ENCODE measurements at regions not wholly inside any gene's neighbourhood (a gene's known extent, or its start where the extent isn't known, plus 50 kb on each side); places are given as distances from the start of the nearest gene placed in this dataset.

DNA sequence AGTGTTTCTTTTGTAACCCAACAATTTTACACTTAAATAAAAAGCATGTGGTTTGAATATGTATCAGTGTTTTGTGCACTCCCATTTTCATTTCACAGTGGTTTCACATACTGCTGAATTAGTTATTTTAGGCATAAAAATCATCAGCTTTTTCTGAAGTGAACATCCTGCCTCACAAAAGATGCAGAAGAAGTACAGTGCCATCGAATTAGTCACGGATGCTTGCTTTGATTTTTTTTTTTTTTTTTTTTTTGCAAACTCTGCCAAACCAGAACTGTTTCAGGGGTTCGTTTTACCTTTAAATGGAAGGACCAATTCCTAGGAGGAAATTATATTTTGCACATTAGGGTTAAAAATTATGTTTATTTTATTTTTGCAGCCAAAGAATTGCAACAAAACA is 158.6 kb downstream of the RPS12 start:
- ATAC-seq: no peak
- TF ChIP-seq, protein P1, sequence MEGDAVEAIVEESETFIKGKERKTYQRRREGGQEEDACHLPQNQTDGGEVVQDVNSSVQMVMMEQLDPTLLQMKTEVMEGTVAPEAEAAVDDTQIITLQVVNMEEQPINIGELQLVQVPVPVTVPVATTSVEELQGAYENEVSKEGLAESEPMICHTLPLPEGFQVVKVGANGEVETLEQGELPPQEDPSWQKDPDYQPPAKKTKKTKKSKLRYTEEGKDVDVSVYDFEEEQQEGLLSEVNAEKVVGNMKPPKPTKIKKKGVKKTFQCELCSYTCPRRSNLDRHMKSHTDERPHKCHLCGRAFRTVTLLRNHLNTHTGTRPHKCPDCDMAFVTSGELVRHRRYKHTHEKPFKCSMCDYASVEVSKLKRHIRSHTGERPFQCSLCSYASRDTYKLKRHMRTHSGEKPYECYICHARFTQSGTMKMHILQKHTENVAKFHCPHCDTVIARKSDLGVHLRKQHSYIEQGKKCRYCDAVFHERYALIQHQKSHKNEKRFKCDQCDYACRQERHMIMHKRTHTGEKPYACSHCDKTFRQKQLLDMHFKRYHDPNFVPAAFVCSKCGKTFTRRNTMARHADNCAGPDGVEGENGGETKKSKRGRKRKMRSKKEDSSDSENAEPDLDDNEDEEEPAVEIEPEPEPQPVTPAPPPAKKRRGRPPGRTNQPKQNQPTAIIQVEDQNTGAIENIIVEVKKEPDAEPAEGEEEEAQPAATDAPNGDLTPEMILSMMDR (IDR thresholded peaks at IDR 0.05): no peak
- no peak overlapping the region for H3K4me3 ChIP-seq
- intact Hi-C loops (cut with DNase I, micrococcal nuclease): no loop called here
- DNase-seq: no peak
- no peaks in the 10 kb centered on the region for H3K36me3 ChIP-seq (ENCODE audit: low read depth)
- no peaks in the 10 kb centered on the region for H3K4me1 ChIP-seq (ENCODE audit: low read depth)
- no peaks in the 10 kb centered on the region for H3K9me3 ChIP-seq

DNA sequence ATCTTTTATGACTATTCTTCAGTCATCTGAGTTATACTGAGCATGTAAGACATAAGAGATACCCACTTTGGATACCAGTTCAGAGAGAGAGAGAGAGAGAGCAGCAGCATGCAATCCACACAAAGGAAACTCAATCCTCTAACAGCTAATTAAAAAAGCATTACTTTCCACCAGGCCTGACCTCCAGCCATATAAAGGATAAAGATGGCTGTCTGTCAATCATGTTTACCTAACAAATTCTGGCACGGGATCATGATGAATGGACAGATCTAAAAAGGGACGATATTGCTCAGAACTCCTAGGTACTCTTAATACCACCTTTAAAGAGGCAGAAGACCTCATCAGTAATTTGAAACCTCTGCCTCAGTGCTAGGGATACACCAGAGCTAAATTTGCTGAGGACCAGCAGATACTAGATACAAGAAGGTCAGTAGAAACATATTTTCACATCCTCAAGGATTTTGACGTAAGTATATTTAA is 159.2 kb downstream of the RPS12 start:
- DNase-seq: no peak
- no peaks in the 10 kb centered on the region for H3K4me1 ChIP-seq (ENCODE audit: low read depth)
- TF ChIP-seq, protein P1 (IDR thresholded peaks at IDR 0.05): no peak
- no peaks in the 10 kb centered on the region for H3K36me3 ChIP-seq (ENCODE audit: low read depth)
- ATAC-seq: no peak
- no peaks in the 10 kb centered on the region for H3K9me3 ChIP-seq
- intact Hi-C loops (cut with DNase I, micrococcal nuclease): no loop called here
- no peak overlapping the region for H3K4me3 ChIP-seq

DNA sequence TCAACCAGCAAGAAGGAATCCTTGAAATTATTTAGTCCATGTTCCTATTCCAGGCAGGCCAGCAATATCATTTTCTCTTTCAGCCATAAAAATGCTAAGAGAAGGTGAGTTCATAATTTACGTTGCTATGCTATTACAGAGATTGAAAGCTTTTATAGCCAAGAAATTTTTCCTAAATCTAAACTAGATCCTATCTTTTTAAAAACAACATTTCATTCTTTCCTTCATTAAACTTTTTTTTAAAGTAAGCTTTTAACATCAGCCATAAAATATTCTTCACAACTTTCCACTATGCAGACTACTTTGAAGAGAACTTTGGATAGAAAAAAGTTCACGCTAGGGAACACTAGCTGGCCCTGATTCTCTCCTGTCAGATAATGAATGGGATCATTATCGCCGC is 159.8 kb downstream of the RPS12 start:
- intact Hi-C loops (cut with DNase I, micrococcal nuclease): no loop called here
- H3K4me1 ChIP-seq (ENCODE audit: low read depth): no peaks in the 10 kb centered on the region
- no peaks in the 10 kb centered on the region for H3K36me3 ChIP-seq (ENCODE audit: low read depth)
- DNase-seq (no peak), ATAC-seq (no peak)
- TF ChIP-seq, protein P1 (IDR thresholded peaks at IDR 0.05): no peak
- no peak overlapping the region for H3K4me3 ChIP-seq
- H3K9me3 ChIP-seq: no peaks in the 10 kb centered on the region

DNA sequence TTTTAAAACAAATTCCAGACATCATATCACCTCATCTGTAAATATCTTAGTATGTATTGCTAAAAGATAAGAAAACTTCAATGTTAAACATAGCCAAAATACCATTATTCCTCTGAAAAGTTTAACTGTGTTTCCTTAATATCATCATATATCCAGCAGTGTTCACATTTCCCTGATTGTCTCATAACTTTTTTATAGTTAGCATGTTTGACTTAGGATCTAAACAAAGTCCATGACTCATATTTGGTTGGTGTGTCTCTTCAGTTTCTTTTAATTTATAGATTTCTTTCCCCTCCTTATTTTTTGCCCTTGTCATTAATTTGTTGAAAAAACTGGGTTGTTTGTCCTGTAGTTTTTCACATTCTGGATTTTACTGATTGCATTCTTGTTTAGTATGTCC is 163.0 kb downstream of the RPS12 start:
- no peak for DNase-seq

DNA sequence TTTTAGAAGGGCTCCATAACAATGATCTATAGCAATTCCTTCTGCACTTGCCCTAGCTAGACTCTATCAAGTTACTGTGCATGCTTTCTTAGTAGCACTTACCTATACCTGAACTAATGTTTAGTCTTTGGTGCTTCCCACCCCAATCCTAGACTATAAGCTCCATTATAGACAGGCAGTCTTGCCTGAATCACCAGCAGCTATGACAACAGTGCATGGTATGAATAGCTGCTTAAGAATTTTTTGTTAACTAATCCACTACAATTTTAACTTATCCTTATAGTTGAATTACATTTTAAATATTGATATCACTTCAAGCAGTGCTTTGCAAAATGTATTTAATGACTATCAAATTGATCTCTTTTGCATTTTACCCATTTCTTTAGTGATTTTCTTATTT is 164.3 kb downstream of the RPS12 start:
- ATAC-seq (no peak), DNase-seq (no peak)
- Histone ChIP-seq H3K9me3 (no peaks in the 10 kb centered on the region), H3K4me1 (ENCODE audit: low read depth) (no peaks in the 10 kb centered on the region), H3K4me3 (no peak overlapping the region), H3K36me3 (ENCODE audit: low read depth) (no peaks in the 10 kb centered on the region)
- TF ChIP-seq, protein P1 (IDR thresholded peaks at IDR 0.05): no peak
- intact Hi-C loops (cut with DNase I, micrococcal nuclease): no loop called here

More for the DNA sequence above, 163.0 kb downstream of the RPS12 start:
- intact Hi-C loops (cut with DNase I, micrococcal nuclease): no loop called here
- no peaks in the 10 kb centered on the region for H3K36me3 ChIP-seq (ENCODE audit: low read depth)
- H3K4me3 ChIP-seq: no peak overlapping the region
- TF ChIP-seq, protein P1 (IDR thresholded peaks at IDR 0.05): no peak
- H3K4me1 ChIP-seq (ENCODE audit: low read depth): no peaks in the 10 kb centered on the region
- H3K9me3 ChIP-seq: no peaks in the 10 kb centered on the region
- ATAC-seq: no peak

DNA sequence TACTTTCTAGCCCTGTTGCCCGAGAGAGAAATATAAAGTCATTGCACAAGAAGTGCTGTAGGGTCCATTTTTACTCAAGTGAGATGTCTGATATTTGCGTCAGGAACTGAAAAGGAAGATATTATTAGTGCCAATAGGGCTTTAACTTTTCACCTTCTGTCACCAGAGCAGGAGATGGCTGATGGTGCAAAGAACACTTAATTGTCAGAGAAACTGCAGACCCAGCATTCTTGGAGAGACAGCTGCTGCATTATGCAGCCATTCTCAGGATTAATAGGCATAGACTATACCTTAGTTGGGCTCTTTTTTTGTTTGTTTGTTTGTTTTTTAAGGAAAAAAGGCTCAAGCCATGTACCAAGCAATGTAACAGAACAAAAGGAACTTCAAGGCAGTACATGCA is 179.4 kb downstream of the RPS12 start:
- TF ChIP-seq, protein P1 (IDR thresholded peaks at IDR 0.05): no peak
- Histone ChIP-seq H3K4me3 (no peak overlapping the region), H3K4me1 (ENCODE audit: low read depth) (no peaks in the 10 kb centered on the region), H3K9me3 (no peaks in the 10 kb centered on the region), H3K36me3 (ENCODE audit: low read depth) (no peaks in the 10 kb centered on the region)
- intact Hi-C loops (cut with DNase I, micrococcal nuclease): no loop called here
- no peak for DNase-seq
- no peak for ATAC-seq

Measured in mucosa of descending colon (tissue), 3 donors.